Adrenal gland (tissue), 5 donors: ENCODE measurements at regions not wholly inside any gene's neighbourhood (a gene's known extent, or its start where the extent isn't known, plus 50 kb on each side); places are given as distances from the start of the nearest gene placed in this dataset.

Experiments used
- POLR2A ChIP-seq, 2 donors: fragments of 450-650 bp; IDR thresholded peaks; one replicate each; pipeline ENCODE4 v1.6.1; 2017; ENCODE audit warnings: antibody characterized with exemption in 2 of 2, mild to moderate bottlenecking in 2 of 2, moderate library complexity in 1 of 2
- TF ChIP-seq, protein P1 (sequence below), 6 experiments: fragments of 450-650 bp in 4 of 6; fragments of 200-600 bp in 2 of 6; sonication (generic) in 1 of 6; IDR thresholded peaks; 1 replicate in 5 of 6; 2 replicates in 1 of 6; pipeline versions ENCODE4 v1.5.1 to v1.8.0; 2016 to 2021; ENCODE audit warnings: antibody characterized with exemption in 6 of 6, mild to moderate bottlenecking in 2 of 6, moderate library complexity in 1 of 6
- donor health status: DM: no; HTN: no; CAD: no.

- no peak for TF ChIP-seq POLR2A (IDR thresholded peaks at IDR 0.05)
- TF ChIP-seq, protein P1, sequence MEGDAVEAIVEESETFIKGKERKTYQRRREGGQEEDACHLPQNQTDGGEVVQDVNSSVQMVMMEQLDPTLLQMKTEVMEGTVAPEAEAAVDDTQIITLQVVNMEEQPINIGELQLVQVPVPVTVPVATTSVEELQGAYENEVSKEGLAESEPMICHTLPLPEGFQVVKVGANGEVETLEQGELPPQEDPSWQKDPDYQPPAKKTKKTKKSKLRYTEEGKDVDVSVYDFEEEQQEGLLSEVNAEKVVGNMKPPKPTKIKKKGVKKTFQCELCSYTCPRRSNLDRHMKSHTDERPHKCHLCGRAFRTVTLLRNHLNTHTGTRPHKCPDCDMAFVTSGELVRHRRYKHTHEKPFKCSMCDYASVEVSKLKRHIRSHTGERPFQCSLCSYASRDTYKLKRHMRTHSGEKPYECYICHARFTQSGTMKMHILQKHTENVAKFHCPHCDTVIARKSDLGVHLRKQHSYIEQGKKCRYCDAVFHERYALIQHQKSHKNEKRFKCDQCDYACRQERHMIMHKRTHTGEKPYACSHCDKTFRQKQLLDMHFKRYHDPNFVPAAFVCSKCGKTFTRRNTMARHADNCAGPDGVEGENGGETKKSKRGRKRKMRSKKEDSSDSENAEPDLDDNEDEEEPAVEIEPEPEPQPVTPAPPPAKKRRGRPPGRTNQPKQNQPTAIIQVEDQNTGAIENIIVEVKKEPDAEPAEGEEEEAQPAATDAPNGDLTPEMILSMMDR (IDR thresholded peaks at IDR 0.05), result no peak
Observed at GRCh38 chr17:53722407-53722806, 100.3 kb upstream of the KIF2B start.
